ENCODE measurements at regions not wholly inside any gene's neighbourhood (a gene's known extent, or its start where the extent isn't known, plus 50 kb on each side); places are given as distances from the start of the nearest gene placed in this dataset.
"Not testable (repeated sequence)": the region's sequence is repeated elsewhere in the genome, so short reads cannot be mapped to it uniquely, and the experiment has no call there.

- no peak for DNase-seq
Measured at GRCh38 chr20:56773749-56774148, 144.6 kb downstream of the TFAP2C start.

- no peak for DNase-seq
Measured at GRCh38 chr20:56774873-56775272, 145.8 kb downstream of the TFAP2C start.

- DNase-seq: no peak
Measured at GRCh38 chr20:56776345-56776744, 147.2 kb downstream of the TFAP2C start.

- DNase-seq: no peak
Measured at GRCh38 chr20:56778765-56779195, 149.7 kb downstream of the TFAP2C start.

- no peak for DNase-seq
Measured at GRCh38 chr20:56779452-56780143, 150.5 kb downstream of the TFAP2C start.

- no peak for DNase-seq
Measured at GRCh38 chr20:56780266-56780665, 151.2 kb downstream of the TFAP2C start.

GRCh38 chr20:56781108-56781739, 152.1 kb downstream of the TFAP2C start:
- DNase-seq: no peak

GRCh38 chr20:56781987-56782560, 153.0 kb downstream of the TFAP2C start:
- not testable (repeated sequence) for DNase-seq

GRCh38 chr20:56782814-56783213, 153.7 kb downstream of the TFAP2C start:
- not testable (repeated sequence) for DNase-seq

GRCh38 chr20:56783826-56784225, 154.7 kb downstream of the TFAP2C start:
- DNase-seq: no peak

GRCh38 chr20:56786503-56786902, 157.4 kb downstream of the TFAP2C start:
- DNase-seq: no peak

GRCh38 chr20:56788041-56788670, 159.1 kb downstream of the TFAP2C start:
- no peak for DNase-seq

GRCh38 chr20:56788671-56789610, 159.8 kb downstream of the TFAP2C start:
- no peak for DNase-seq

GRCh38 chr20:56793916-56794315, 164.8 kb downstream of the TFAP2C start:
- DNase-seq: no peak

- DNase-seq: no peak
Measured at GRCh38 chr20:56795492-56795891, 166.4 kb downstream of the TFAP2C start.

GRCh38 chr20:56796345-56796744, 167.2 kb downstream of the TFAP2C start:
- DNase-seq: no peak

- no peak for DNase-seq
Measured at GRCh38 chr20:56797023-56797422, 167.9 kb downstream of the TFAP2C start.

- DNase-seq: no peak
Measured at GRCh38 chr20:56798634-56799033, 169.5 kb downstream of the TFAP2C start.

- DNase-seq: no peak
Measured at GRCh38 chr20:56799187-56799586, 170.1 kb downstream of the TFAP2C start.

GRCh38 chr20:56800088-56800487, 171.0 kb downstream of the TFAP2C start:
- DNase-seq: no peak

- DNase-seq: no peak
Measured at GRCh38 chr20:56801971-56802755, 173.1 kb downstream of the TFAP2C start.

GRCh38 chr20:56802805-56803204, 173.7 kb downstream of the TFAP2C start:
- no peak for DNase-seq
